ENCODE measurements at regions not wholly inside any gene's neighbourhood (a gene's known extent, or its start where the extent isn't known, plus 50 kb on each side); places are given as distances from the start of the nearest gene placed in this dataset.

- Histone ChIP-seq H3K4me1 (ENCODE audit: control insufficient read depth in 2 of 3, insufficient read depth in 2 of 3, low read depth in 1 of 3, low read length in 3 of 3) (no peaks in the 10 kb centered on the region), H3K4me3 (ENCODE audit: low read length in 3 of 3) (no peak overlapping the region), H3K9me3 (ENCODE audit: control insufficient read depth in 2 of 3, insufficient read depth in 1 of 3, low read length in 3 of 3) (no peaks in the 10 kb centered on the region), H3K27me3 (ENCODE audit: control insufficient read depth, insufficient read depth, low read length) (no peaks in the 10 kb centered on the region), H3K36me3 (ENCODE audit: control insufficient read depth in 2 of 3, insufficient read depth in 3 of 3, low read length in 3 of 3) (no peaks in the 10 kb centered on the region), H3K9ac (ENCODE audit: low read length in 3 of 3) (no peak overlapping the region), H3K27ac (ENCODE audit: low read depth in 2 of 2, low read length in 2 of 2) (no peak overlapping the region)
- intact Hi-C loops (cut with DNase I) = no loop called here
- DNase-seq = no peak
- no peak for TF ChIP-seq CTCF (IDR thresholded peaks at IDR 0.05; ENCODE audit: borderline replicate concordance, extremely low read depth, insufficient read depth)
- no peak for FAIRE-seq
Observed at GRCh38 chr2:183533021-183533420, 408.8 kb downstream of the NUP35 start.

- no peaks in the 10 kb centered on the region for H3K27me3 ChIP-seq (ENCODE audit: control insufficient read depth, insufficient read depth, low read length)
- H3K9me3 ChIP-seq (ENCODE audit: control insufficient read depth in 2 of 3, insufficient read depth in 1 of 3, low read length in 3 of 3) = no peaks in the 10 kb centered on the region
- no peaks in the 10 kb centered on the region for H3K4me1 ChIP-seq (ENCODE audit: control insufficient read depth in 2 of 3, insufficient read depth in 2 of 3, low read depth in 1 of 3, low read length in 3 of 3)
- no peak overlapping the region for H3K4me3 ChIP-seq (ENCODE audit: low read length in 3 of 3)
- DNase-seq = no peak
- no peak overlapping the region for H3K27ac ChIP-seq (ENCODE audit: low read depth in 2 of 2, low read length in 2 of 2)
- no peak for TF ChIP-seq CTCF (IDR thresholded peaks at IDR 0.05; ENCODE audit: borderline replicate concordance, extremely low read depth, insufficient read depth)
- no peak overlapping the region for H3K9ac ChIP-seq (ENCODE audit: low read length in 3 of 3)
- intact Hi-C loops (cut with DNase I) = no loop called here
- H3K36me3 ChIP-seq (ENCODE audit: control insufficient read depth in 2 of 3, insufficient read depth in 3 of 3, low read length in 3 of 3) = no peaks in the 10 kb centered on the region
- no peak for FAIRE-seq
Observed at GRCh38 chr2:183536290-183536689, 412.0 kb downstream of the NUP35 start.

DNA sequence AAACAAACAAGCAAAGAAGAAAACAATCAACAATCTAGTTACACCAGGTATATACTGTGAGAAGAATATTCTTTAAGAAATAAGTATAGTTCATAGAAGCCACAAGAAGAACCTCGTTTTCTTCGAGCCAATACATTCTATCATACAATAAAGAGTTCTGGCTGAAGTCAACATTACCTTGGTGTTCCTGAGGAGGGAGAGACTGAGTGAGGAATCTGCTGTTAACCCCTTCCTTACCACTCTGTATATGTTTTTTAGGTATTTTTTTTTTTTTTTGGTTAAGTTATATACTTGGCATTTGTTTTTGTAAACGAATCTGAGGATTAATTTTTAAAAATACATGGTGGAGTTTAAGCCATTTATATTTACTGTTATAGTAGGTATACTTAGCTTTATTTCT is 412.5 kb downstream of the NUP35 start:
- Histone ChIP-seq H3K36me3 (ENCODE audit: control insufficient read depth in 2 of 3, insufficient read depth in 3 of 3, low read length in 3 of 3) (no peaks in the 10 kb centered on the region), H3K4me3 (ENCODE audit: low read length in 3 of 3) (no peak overlapping the region), H3K4me1 (ENCODE audit: control insufficient read depth in 2 of 3, insufficient read depth in 2 of 3, low read depth in 1 of 3, low read length in 3 of 3) (no peaks in the 10 kb centered on the region), H3K9me3 (ENCODE audit: control insufficient read depth in 2 of 3, insufficient read depth in 1 of 3, low read length in 3 of 3) (no peaks in the 10 kb centered on the region), H3K27ac (ENCODE audit: low read depth in 2 of 2, low read length in 2 of 2) (no peak overlapping the region), H3K27me3 (ENCODE audit: control insufficient read depth, insufficient read depth, low read length) (no peaks in the 10 kb centered on the region), H3K9ac (ENCODE audit: low read length in 3 of 3) (no peak overlapping the region)
- TF ChIP-seq CTCF (IDR thresholded peaks at IDR 0.05; ENCODE audit: borderline replicate concordance, extremely low read depth, insufficient read depth) = no peak
- no peak for DNase-seq
- intact Hi-C loops (cut with DNase I) = no loop called here
- no peak for FAIRE-seq

- no peak overlapping the region for H3K27ac ChIP-seq (ENCODE audit: low read depth in 2 of 2, low read length in 2 of 2)
- peak in 2 of 5 donors; percentile 8 to 22 for DNase-seq
- no peak overlapping the region for H3K4me3 ChIP-seq (ENCODE audit: low read length in 3 of 3)
- H3K36me3 ChIP-seq (ENCODE audit: control insufficient read depth in 2 of 3, insufficient read depth in 3 of 3, low read length in 3 of 3) = no peaks in the 10 kb centered on the region
- TF ChIP-seq CTCF (IDR thresholded peaks at IDR 0.05; ENCODE audit: borderline replicate concordance, extremely low read depth, insufficient read depth) = no peak
- FAIRE-seq = no peak
- intact Hi-C loops (cut with DNase I) = no loop called here
- H3K4me1 ChIP-seq (ENCODE audit: control insufficient read depth in 2 of 3, insufficient read depth in 2 of 3, low read depth in 1 of 3, low read length in 3 of 3) = no peaks in the 10 kb centered on the region
- no peak overlapping the region for H3K9ac ChIP-seq (ENCODE audit: low read length in 3 of 3)
- H3K27me3 ChIP-seq (ENCODE audit: control insufficient read depth, insufficient read depth, low read length) = no peaks in the 10 kb centered on the region
- no peaks in the 10 kb centered on the region for H3K9me3 ChIP-seq (ENCODE audit: control insufficient read depth in 2 of 3, insufficient read depth in 1 of 3, low read length in 3 of 3)
Observed at GRCh38 chr2:183541766-183542165, 417.5 kb downstream of the NUP35 start.
